Gastrocnemius medialis (tissue), 4 donors: ENCODE measurements at regions not wholly inside any gene's neighbourhood (a gene's known extent, or its start where the extent isn't known, plus 50 kb on each side); places are given as distances from the start of the nearest gene placed in this dataset.

ENCODE experiments used
- CTCF ChIP-seq, 5 experiments: fragments of 450-650 bp in 3 of 5; fragments of 200-600 bp in 2 of 5; sonication (generic) in 2 of 5; IDR thresholded peaks in 4 of 5; conservative IDR thresholded peaks in 1 of 5; 1 replicate in 4 of 5; 2 replicates in 1 of 5; pipeline ENCODE4 v1.5.1; 2016 to 2019; ENCODE audit warnings: antibody characterized with exemption in 5 of 5, mild to moderate bottlenecking in 3 of 5, moderate library complexity in 3 of 5
- POLR2A ChIP-seq, 2 donors: fragments of 450-650 bp; IDR thresholded peaks; one replicate each; pipeline ENCODE4 v1.6.1; 2017; ENCODE audit warnings: antibody characterized with exemption in 2 of 2, mild to moderate bottlenecking in 2 of 2, moderate library complexity in 2 of 2

DNA sequence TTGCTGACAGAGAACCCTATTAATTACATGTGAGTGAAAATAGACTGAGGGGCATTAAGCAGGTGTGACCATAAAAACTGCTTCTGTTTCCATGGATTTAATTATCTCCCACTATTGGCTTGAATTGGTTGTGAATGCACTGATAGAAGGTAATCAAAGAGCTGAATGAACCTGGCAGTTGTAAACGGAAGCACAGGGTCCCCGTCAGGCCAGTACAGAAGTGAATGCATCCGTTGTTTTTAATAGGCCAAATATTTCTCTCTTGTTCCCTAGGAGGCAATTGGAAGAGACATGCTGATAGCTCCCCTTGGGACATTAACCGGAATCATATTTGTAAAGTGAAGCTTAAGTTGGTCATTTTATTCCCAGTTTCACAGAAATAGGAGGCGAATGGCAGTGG is 147.0 kb downstream of the CAVIN4 start:
- TF ChIP-seq CTCF (IDR thresholded peaks at IDR 0.05 in 4 of 5, conservative IDR thresholded peaks at IDR 0.05 in 1 of 5) (no peak), POLR2A (IDR thresholded peaks at IDR 0.05) (no peak)
